ENCODE measurements at regions not wholly inside any gene's neighbourhood (a gene's known extent, or its start where the extent isn't known, plus 50 kb on each side); places are given as distances from the start of the nearest gene placed in this dataset.

DNA sequence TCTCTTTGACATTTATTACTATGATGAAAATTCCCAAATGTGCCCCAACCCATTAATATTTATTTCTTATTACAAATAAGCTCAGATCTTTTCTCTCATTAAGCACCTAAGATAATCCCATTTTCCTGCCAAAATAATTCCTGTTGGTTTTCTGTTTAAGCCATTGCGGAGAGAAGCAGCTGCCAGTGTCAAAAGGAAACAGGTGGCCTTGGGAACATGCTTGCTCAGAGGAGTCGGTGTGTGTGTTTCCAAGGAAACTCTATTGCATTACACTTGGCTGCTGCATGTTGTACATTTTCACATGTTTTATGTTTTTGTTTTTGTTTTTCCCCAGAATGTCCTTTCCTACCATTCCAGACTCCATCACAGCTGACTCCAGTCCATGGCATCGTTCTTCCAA is 56.4 kb downstream of the CD24 start:
- no peak for TF ChIP-seq EZH2 (IDR thresholded peaks at IDR 0.05)
- TF ChIP-seq FOXP2 (optimal IDR thresholded peaks at IDR 0.05; ENCODE audit: control extremely low read depth, extremely low read length, insufficient read depth) = no peak
- TF ChIP-seq POLR2AphosphoS5 (IDR thresholded peaks at IDR 0.05; ENCODE audit: borderline replicate concordance, low read depth, low read length) = no peak
- Histone ChIP-seq H3K9me3 (ENCODE audit: low read depth, low read length) (no peaks in the 10 kb centered on the region), H3K36me3 (ENCODE audit: insufficient read depth, low read length) (no peaks in the 10 kb centered on the region), H3K27ac (no peak overlapping the region), H3K9ac (ENCODE audit: insufficient read length) (no peak overlapping the region), H3K4me3 (no peak overlapping the region)
- no peak for DNase-seq (ENCODE audit: low read depth, low spot score)

DNA sequence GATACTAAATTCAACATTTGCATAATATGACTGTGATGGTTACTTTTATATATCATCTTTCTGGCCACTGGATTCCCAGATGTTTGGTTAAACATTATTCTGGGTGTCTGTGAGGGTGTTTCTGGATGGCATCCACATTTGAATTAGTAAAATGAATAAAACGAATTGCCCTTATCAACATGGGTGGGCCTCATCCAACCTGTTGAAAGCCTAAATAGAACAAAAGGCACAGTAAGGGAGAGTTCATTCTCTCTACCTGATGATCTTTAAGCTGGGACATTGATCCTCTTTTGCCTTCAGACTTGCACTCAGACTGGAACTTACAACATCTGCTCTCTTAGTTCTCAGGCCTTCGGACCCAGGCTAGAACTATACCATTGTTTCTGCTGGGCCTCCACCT is 57.6 kb downstream of the CD24 start:
- Histone ChIP-seq H3K27ac (no peak overlapping the region), H3K4me3 (no peak overlapping the region), H3K36me3 (ENCODE audit: insufficient read depth, low read length) (no peaks in the 10 kb centered on the region), H3K9me3 (ENCODE audit: low read depth, low read length) (no peaks in the 10 kb centered on the region), H3K9ac (ENCODE audit: insufficient read length) (no peak overlapping the region)
- DNase-seq (ENCODE audit: low read depth, low spot score) = no peak
- no peak for TF ChIP-seq FOXP2 (optimal IDR thresholded peaks at IDR 0.05; ENCODE audit: control extremely low read depth, extremely low read length, insufficient read depth)

DNA sequence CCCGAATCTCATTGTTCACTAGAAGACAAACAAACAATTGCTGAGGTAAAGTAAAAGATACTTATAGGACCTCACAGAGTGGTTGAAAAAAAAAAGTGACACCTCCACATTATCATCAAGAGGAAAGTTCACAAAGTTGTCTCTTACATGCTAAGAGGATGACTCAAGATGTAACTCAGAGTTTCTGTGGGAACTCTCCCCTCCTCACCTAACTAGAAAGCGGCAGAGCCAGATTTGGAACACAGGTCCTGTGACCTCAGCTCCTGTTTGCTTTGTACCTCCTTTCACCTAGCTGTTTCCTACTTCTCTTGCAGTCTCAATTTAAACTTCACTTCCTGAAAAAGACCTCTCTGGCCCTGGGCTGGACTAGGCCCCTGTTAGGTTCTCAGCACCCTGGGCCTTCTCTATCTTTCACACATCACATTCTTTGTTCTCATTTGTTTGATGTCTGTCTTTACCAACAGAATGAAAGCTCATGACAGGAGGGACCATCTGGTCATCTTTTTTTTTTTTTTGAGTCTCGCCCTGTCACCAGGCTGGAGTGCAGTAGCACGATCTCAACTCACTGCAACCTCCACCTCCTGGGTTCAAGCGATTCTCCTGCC is 60.8 kb downstream of the CD24 start:
- no peak for DNase-seq (ENCODE audit: low read depth, low spot score)
- H3K36me3 ChIP-seq (ENCODE audit: insufficient read depth, low read length) = no peaks in the 10 kb centered on the region
- TF ChIP-seq EZH2 (IDR thresholded peaks at IDR 0.05) (no peak), POLR2AphosphoS5 (IDR thresholded peaks at IDR 0.05; ENCODE audit: borderline replicate concordance, low read depth, low read length) (no peak), FOXP2 (optimal IDR thresholded peaks at IDR 0.05; ENCODE audit: control extremely low read depth, extremely low read length, insufficient read depth) (no peak)
- no peak overlapping the region for H3K27ac ChIP-seq
- no peak overlapping the region for H3K4me3 ChIP-seq
- no peaks in the 10 kb centered on the region for H3K9me3 ChIP-seq (ENCODE audit: low read depth, low read length)
- no peak overlapping the region for H3K9ac ChIP-seq (ENCODE audit: insufficient read length)

DNA sequence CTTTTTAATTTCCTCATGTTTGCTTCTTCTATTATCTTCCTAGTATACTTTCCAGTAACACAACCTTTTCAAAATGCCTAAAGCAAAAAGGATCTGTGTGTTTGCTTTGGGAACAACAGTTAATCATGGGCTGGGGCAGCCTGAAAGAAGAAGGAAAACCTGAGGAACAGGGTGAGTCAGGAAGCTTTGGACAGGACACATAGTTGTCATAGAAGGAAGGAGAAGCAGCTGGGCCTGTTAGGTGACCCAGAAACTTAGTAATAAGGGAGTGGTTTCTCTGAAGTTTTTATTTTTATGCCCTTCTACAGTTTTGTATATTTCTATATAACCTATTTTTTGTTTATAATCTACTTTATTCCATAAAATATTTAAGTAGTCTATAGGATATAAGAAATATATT is 61.4 kb downstream of the CD24 start:
- no peaks in the 10 kb centered on the region for H3K9me3 ChIP-seq (ENCODE audit: low read depth, low read length)
- no peak overlapping the region for H3K9ac ChIP-seq (ENCODE audit: insufficient read length)
- no peak for TF ChIP-seq EZH2 (IDR thresholded peaks at IDR 0.05)
- TF ChIP-seq FOXP2 (optimal IDR thresholded peaks at IDR 0.05; ENCODE audit: control extremely low read depth, extremely low read length, insufficient read depth) = no peak
- TF ChIP-seq POLR2AphosphoS5 (IDR thresholded peaks at IDR 0.05; ENCODE audit: borderline replicate concordance, low read depth, low read length) = no peak
- H3K27ac ChIP-seq = no peak overlapping the region
- DNase-seq (ENCODE audit: low read depth, low spot score) = no peak
- H3K36me3 ChIP-seq (ENCODE audit: insufficient read depth, low read length) = no peaks in the 10 kb centered on the region
- H3K4me3 ChIP-seq = no peak overlapping the region

DNA sequence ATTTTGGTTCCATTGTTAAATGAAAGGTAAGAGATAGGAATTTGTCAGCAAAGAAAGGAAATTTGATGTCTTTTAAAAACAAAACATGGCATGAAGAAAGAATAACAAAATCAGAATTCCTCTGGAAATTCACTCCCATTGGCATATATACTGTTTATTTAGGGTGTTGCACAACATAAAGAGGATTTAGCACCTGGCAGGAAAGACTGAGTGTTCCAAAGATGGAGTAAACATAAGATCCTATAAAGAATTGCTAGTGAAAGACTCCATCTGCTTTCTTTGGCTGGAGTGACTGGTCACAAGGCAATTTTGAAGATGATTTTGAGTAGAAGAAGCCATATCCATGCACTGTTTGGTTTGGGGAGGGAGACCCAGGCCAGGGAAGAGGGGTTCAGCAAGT is 62.4 kb downstream of the CD24 start:
- no peaks in the 10 kb centered on the region for H3K9me3 ChIP-seq (ENCODE audit: low read depth, low read length)
- TF ChIP-seq POLR2AphosphoS5 (IDR thresholded peaks at IDR 0.05; ENCODE audit: borderline replicate concordance, low read depth, low read length) = no peak
- TF ChIP-seq EZH2 (IDR thresholded peaks at IDR 0.05) = no peak
- TF ChIP-seq FOXP2 (optimal IDR thresholded peaks at IDR 0.05; ENCODE audit: control extremely low read depth, extremely low read length, insufficient read depth) = no peak
- H3K27ac ChIP-seq = no peak overlapping the region
- DNase-seq (ENCODE audit: low read depth, low spot score) = no peak
- no peak overlapping the region for H3K9ac ChIP-seq (ENCODE audit: insufficient read length)
- H3K36me3 ChIP-seq (ENCODE audit: insufficient read depth, low read length) = no peaks in the 10 kb centered on the region
- no peak overlapping the region for H3K4me3 ChIP-seq

DNA sequence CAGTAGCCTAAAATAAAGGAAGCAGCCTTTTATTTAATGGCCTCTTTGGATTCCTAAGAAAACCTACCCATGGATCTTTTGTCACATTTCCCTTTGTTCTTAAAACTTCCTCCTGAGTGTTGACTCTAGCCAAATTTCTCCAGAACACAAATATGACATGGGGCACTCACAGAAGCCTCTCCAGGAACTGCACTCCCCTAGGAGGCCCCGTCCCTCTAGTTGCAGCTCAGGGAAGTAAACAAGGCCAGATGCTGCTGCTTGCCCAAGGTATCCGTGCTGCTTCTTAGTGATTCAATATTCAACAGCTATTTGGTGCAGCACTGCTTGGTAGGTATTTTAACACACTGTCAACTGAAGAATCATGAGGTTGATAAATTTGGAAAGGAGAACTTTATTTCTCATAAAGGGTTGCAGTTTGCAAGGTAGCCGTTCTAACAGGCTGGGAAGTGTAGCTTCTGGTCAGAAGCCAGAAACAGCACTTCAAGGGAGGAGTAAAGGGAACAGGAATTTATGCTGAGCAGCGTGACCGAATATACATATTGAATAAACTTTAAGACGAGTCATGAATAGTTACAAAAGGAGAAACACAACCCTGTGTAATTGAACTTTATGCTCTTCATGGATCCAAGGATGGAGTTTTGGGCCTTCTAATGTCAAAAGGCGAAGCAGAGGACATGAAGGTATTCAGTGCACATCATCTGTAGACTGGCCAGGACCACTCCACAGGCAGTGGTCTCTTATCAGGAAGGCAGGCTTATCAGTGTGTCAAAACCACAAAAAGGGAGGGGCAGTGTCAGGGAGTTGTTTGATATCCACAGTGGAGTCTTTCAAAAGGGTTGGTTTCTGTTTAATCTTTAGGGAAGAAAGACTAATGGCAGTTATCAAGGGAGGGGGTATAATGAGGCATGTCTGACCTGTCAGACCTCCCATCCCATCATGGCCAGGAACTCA is 63.3 kb downstream of the CD24 start:
- no peaks in the 10 kb centered on the region for H3K9me3 ChIP-seq (ENCODE audit: low read depth, low read length)
- H3K4me3 ChIP-seq = no peak overlapping the region
- no peak for TF ChIP-seq FOXP2 (optimal IDR thresholded peaks at IDR 0.05; ENCODE audit: control extremely low read depth, extremely low read length, insufficient read depth)
- no peak for TF ChIP-seq EZH2 (IDR thresholded peaks at IDR 0.05)
- TF ChIP-seq POLR2AphosphoS5 (IDR thresholded peaks at IDR 0.05; ENCODE audit: borderline replicate concordance, low read depth, low read length) = no peak
- no peak overlapping the region for H3K9ac ChIP-seq (ENCODE audit: insufficient read length)
- no peak overlapping the region for H3K27ac ChIP-seq
- DNase-seq (ENCODE audit: low read depth, low spot score) = no peak
- H3K36me3 ChIP-seq (ENCODE audit: insufficient read depth, low read length) = no peaks in the 10 kb centered on the region

DNA sequence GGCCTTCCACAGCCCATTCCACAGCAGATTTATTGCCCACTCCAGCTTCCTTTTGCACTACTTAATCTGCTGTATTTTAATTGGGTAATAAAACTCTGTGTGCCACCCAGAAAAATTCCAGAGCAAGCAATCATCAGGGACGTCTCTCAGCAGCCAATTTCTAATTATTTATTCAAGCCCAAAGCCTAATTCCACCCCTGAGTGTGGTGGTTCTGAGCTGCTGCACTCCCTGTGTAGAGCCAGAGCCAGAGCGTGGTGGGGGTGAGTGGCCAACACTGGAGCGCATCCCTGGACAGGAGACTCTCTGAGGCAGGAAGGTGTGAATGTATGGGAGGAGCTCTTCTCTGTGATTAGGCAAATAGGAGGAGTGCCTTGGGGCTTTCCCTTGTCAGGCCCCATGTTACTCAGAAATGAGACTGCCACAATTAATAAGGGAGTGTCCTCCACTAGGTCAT is 66.1 kb downstream of the CD24 start:
- TF ChIP-seq FOXP2 (optimal IDR thresholded peaks at IDR 0.05; ENCODE audit: control extremely low read depth, extremely low read length, insufficient read depth) (no peak), POLR2AphosphoS5 (IDR thresholded peaks at IDR 0.05; ENCODE audit: borderline replicate concordance, low read depth, low read length) (peak; percentile 31; the same call in 1 of the 2 replicates), EZH2 (IDR thresholded peaks at IDR 0.05) (no peak)
- Histone ChIP-seq H3K4me3 (peak overlapping the region; percentile 38), H3K9me3 (ENCODE audit: low read depth, low read length) (no peaks in the 10 kb centered on the region), H3K9ac (ENCODE audit: insufficient read length) (no peak overlapping the region), H3K36me3 (ENCODE audit: insufficient read depth, low read length) (no peaks in the 10 kb centered on the region), H3K27ac (no peak overlapping the region)
- peak; percentile 73 for DNase-seq (ENCODE audit: low read depth, low spot score)

DNA sequence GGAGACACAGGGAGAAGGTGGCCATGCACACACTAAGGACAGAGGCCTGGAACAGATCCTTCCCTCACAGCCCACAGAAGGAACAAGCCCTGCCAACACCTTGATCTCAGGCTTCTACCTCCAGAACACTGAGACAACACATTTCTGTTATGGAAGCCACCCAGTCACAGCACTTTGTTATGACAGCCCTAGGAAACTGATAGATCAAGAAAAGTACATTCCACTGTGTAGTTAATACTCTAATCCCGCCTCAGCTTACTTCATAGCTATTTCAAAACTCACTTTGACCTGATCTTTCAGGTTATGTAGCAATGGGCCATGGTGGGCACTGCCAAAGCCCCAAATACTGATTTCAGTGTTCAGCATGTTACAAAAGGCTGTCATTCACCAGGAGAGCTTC is 66.8 kb downstream of the CD24 start:
- Histone ChIP-seq H3K9ac (ENCODE audit: insufficient read length) (no peak overlapping the region), H3K27ac (no peak overlapping the region), H3K4me3 (peak overlapping the region; percentile 38), H3K9me3 (ENCODE audit: low read depth, low read length) (no peaks in the 10 kb centered on the region), H3K36me3 (ENCODE audit: insufficient read depth, low read length) (no peaks in the 10 kb centered on the region)
- TF ChIP-seq EZH2 (IDR thresholded peaks at IDR 0.05) (no peak), FOXP2 (optimal IDR thresholded peaks at IDR 0.05; ENCODE audit: control extremely low read depth, extremely low read length, insufficient read depth) (no peak), POLR2AphosphoS5 (IDR thresholded peaks at IDR 0.05; ENCODE audit: borderline replicate concordance, low read depth, low read length) (no peak)
- DNase-seq (ENCODE audit: low read depth, low spot score) = no peak
